CD8-positive, alpha-beta memory T cell (primary cell): ENCODE measurements at regions not wholly inside any gene's neighbourhood (a gene's known extent, or its start where the extent isn't known, plus 50 kb on each side); places are given as distances from the start of the nearest gene placed in this dataset.

Experiments
- CTCF ChIA-PET: fragments of 350-600 bp; sonication (Branson Sonifier 250); formaldehyde crosslinking; loops from one replicate; lab custom pipeline; 2021; ENCODE audit warnings: antibody characterized with exemption; lab: Charles Lee
- POLR2A ChIA-PET: fragments of 350-600 bp; sonication (Branson Sonifier 250); formaldehyde crosslinking; loops from one replicate; lab custom pipeline; 2021; ENCODE audit warnings: antibody characterized with exemption; lab: Charles Lee
- DNase-seq, 5 donors: peaks; one replicate each; pipeline versions ENCODE4 v3.0.0 to v3.0.0-alpha.2; 2020 to 2022; ENCODE audit warnings: mixed read lengths in 1 of 5
- H3K27ac ChIP-seq: one replicate; pipeline ENCODE4 v1.7.0; 2013; ENCODE audit warnings: low read depth, mild to moderate bottlenecking, low read length, moderate library complexity
- H3K27me3 ChIP-seq: 2 replicates; pipeline ENCODE4 v1.7.0; 2013; ENCODE audit warnings: low read length, mild to moderate bottlenecking; ENCODE audit not compliant: insufficient read depth, poor library complexity, severe bottlenecking
- H3K36me3 ChIP-seq: 2 replicates; pipeline ENCODE4 v1.7.0; 2013; ENCODE audit warnings: mild to moderate bottlenecking, low read length, moderate library complexity; ENCODE audit not compliant: insufficient read depth
- H3K4me1 ChIP-seq: 2 replicates; pipeline ENCODE4 v1.7.0; 2013; ENCODE audit warnings: mild to moderate bottlenecking, low read length, moderate library complexity; ENCODE audit not compliant: insufficient read depth
- H3K4me3 ChIP-seq: 2 replicates; pipeline ENCODE4 v1.7.0; 2013; ENCODE audit warnings: mild to moderate bottlenecking, low read length
- H3K9me3 ChIP-seq: 2 replicates; pipeline ENCODE4 v1.7.0; 2013; ENCODE audit warnings: mild to moderate bottlenecking, low read length
- H3K27ac Mint-ChIP-seq, 8 donors: one replicate each; pipeline ENCODE4 v1.8.0; 2020 to 2021; ENCODE audit warnings: mixed read lengths in 8 of 8, mild to moderate bottlenecking in 6 of 8, inconsistent platforms in 3 of 8, moderate library complexity in 3 of 8
- H3K27me3 Mint-ChIP-seq, 2 donors: one replicate each; pipeline ENCODE4 v1.8.0; 2020 to 2021; ENCODE audit warnings: mixed read lengths in 2 of 2, mild to moderate bottlenecking in 1 of 2, moderate library complexity in 1 of 2
- H3K36me3 Mint-ChIP-seq, 3 donors: one replicate each; pipeline ENCODE4 v1.8.0; 2020 to 2021; ENCODE audit warnings: mixed read lengths in 3 of 3, inconsistent platforms in 1 of 3, mild to moderate bottlenecking in 1 of 3
- H3K4me1 Mint-ChIP-seq, 3 donors: one replicate each; pipeline ENCODE4 v1.8.0; 2020 to 2021; ENCODE audit warnings: mixed read lengths in 3 of 3, inconsistent platforms in 1 of 3, mild to moderate bottlenecking in 1 of 3
- H3K4me3 Mint-ChIP-seq, 7 donors: one replicate each; pipeline ENCODE4 v1.8.0; 2020 to 2021; ENCODE audit warnings: mixed read lengths in 7 of 7, mild to moderate bottlenecking in 6 of 7, moderate library complexity in 4 of 7, inconsistent platforms in 2 of 7
- H3K9me3 Mint-ChIP-seq, 5 donors: one replicate each; pipeline ENCODE4 v1.8.0; 2020 to 2022; ENCODE audit warnings: mixed read lengths in 5 of 5, mild to moderate bottlenecking in 3 of 5, moderate library complexity in 2 of 5, inconsistent platforms in 1 of 5

- POLR2A ChIA-PET: no interaction called here
These were observed 223.4 kb downstream of the ICE1 start for GRCh38 chr5:5645891-5646290.

GRCh38 chr5:5645198-5645597 is 222.7 kb downstream of the ICE1 start:
- DNase-seq: no peak
- Mint-ChIP-seq H3K27ac (no peak overlapping the region), H3K4me3 (no peak overlapping the region), H3K4me1 (no peaks in the 10 kb centered on the region), H3K36me3 (no peaks in the 10 kb centered on the region), H3K9me3 (no peaks in the 10 kb centered on the region), H3K27me3 (peaks cover 3 to 9% of the 10 kb centered on the region in 2 donors)
- Histone ChIP-seq H3K9me3 (no peaks in the 10 kb centered on the region), H3K27me3 (no peaks in the 10 kb centered on the region), H3K36me3 (no peaks in the 10 kb centered on the region), H3K27ac (no peak overlapping the region), H3K4me3 (no peak overlapping the region), H3K4me1 (no peaks in the 10 kb centered on the region)
- ChIA-PET CTCF (no interaction called here), POLR2A (no interaction called here)

More at GRCh38 chr5:5645891-5646290, 223.4 kb downstream of the ICE1 start:
- Histone ChIP-seq H3K9me3 (no peaks in the 10 kb centered on the region), H3K4me3 (no peak overlapping the region), H3K4me1 (no peaks in the 10 kb centered on the region), H3K27me3 (no peaks in the 10 kb centered on the region), H3K27ac (no peak overlapping the region), H3K36me3 (no peaks in the 10 kb centered on the region)
- no peak overlapping the region for H3K4me3 Mint-ChIP-seq
- no peak overlapping the region for H3K27ac Mint-ChIP-seq
- H3K36me3 Mint-ChIP-seq: no peaks in the 10 kb centered on the region
- no peaks in the 10 kb centered on the region for H3K4me1 Mint-ChIP-seq
- peaks cover 3 to 5% of the 10 kb centered on the region in 2 donors for H3K27me3 Mint-ChIP-seq
- CTCF ChIA-PET: no interaction called here
- no peak for DNase-seq
- no peaks in the 10 kb centered on the region for H3K9me3 Mint-ChIP-seq

GRCh38 chr5:5644249-5644648 is 221.8 kb downstream of the ICE1 start:
- no peaks in the 10 kb centered on the region for H3K9me3 ChIP-seq
- H3K27me3 Mint-ChIP-seq: peaks cover 3 to 18% of the 10 kb centered on the region in 2 donors
- no peak overlapping the region for H3K4me3 Mint-ChIP-seq
- no peaks in the 10 kb centered on the region for H3K4me1 Mint-ChIP-seq
- H3K27ac Mint-ChIP-seq: no peak overlapping the region
- H3K9me3 Mint-ChIP-seq: no peaks in the 10 kb centered on the region
- no peaks in the 10 kb centered on the region for H3K36me3 Mint-ChIP-seq
- no peak overlapping the region for H3K27ac ChIP-seq
- no peaks in the 10 kb centered on the region for H3K4me1 ChIP-seq
- H3K4me3 ChIP-seq: no peak overlapping the region
- no peaks in the 10 kb centered on the region for H3K36me3 ChIP-seq
- no peaks in the 10 kb centered on the region for H3K27me3 ChIP-seq
- ChIA-PET POLR2A (no interaction called here), CTCF (no interaction called here)
- DNase-seq: no peak

GRCh38 chr5:5643481-5643880 is 221.0 kb downstream of the ICE1 start:
- H3K4me1 ChIP-seq: no peaks in the 10 kb centered on the region
- H3K4me3 ChIP-seq: no peak overlapping the region
- no peaks in the 10 kb centered on the region for H3K36me3 Mint-ChIP-seq
- no peak overlapping the region for H3K27ac ChIP-seq
- no peaks in the 10 kb centered on the region for H3K27me3 ChIP-seq
- no peaks in the 10 kb centered on the region for H3K36me3 ChIP-seq
- no peaks in the 10 kb centered on the region for H3K4me1 Mint-ChIP-seq
- H3K9me3 Mint-ChIP-seq: no peaks in the 10 kb centered on the region
- H3K27me3 Mint-ChIP-seq: peaks cover 0 to 18% of the 10 kb centered on the region in 2 donors
- POLR2A ChIA-PET: no interaction called here
- H3K9me3 ChIP-seq: no peaks in the 10 kb centered on the region
- no peak overlapping the region for H3K27ac Mint-ChIP-seq
- DNase-seq: no peak
- CTCF ChIA-PET: no interaction called here
- H3K4me3 Mint-ChIP-seq: no peak overlapping the region

GRCh38 chr5:5638211-5638610 is 215.7 kb downstream of the ICE1 start:
- Histone ChIP-seq H3K4me3 (no peak overlapping the region), H3K9me3 (no peaks in the 10 kb centered on the region), H3K27me3 (peaks cover 3% of the 10 kb centered on the region), H3K36me3 (no peaks in the 10 kb centered on the region), H3K27ac (no peak overlapping the region), H3K4me1 (no peaks in the 10 kb centered on the region)
- Mint-ChIP-seq H3K4me3 (no peak overlapping the region), H3K36me3 (no peaks in the 10 kb centered on the region), H3K27ac (no peak overlapping the region), H3K9me3 (no peaks in the 10 kb centered on the region), H3K4me1 (no peaks in the 10 kb centered on the region), H3K27me3 (peaks cover 2 to 27% of the 10 kb centered on the region in 2 donors)
- DNase-seq: no peak
- CTCF ChIA-PET: no interaction called here
- POLR2A ChIA-PET: no interaction called here

GRCh38 chr5:5637173-5637572 is 214.7 kb downstream of the ICE1 start:
- no peak for DNase-seq
- Mint-ChIP-seq H3K27me3 (peaks cover 2 to 27% of the 10 kb centered on the region in 2 donors), H3K36me3 (no peaks in the 10 kb centered on the region), H3K4me3 (no peak overlapping the region), H3K27ac (no peak overlapping the region), H3K9me3 (peaks cover 0 to 3% (median 0%) of the 10 kb centered on the region in 5 donors), H3K4me1 (no peaks in the 10 kb centered on the region)
- Histone ChIP-seq H3K9me3 (no peaks in the 10 kb centered on the region), H3K4me1 (no peaks in the 10 kb centered on the region), H3K27ac (no peak overlapping the region), H3K4me3 (no peak overlapping the region), H3K36me3 (no peaks in the 10 kb centered on the region), H3K27me3 (peaks cover 3% of the 10 kb centered on the region)
- POLR2A ChIA-PET: no interaction called here
- CTCF ChIA-PET: no interaction called here

GRCh38 chr5:5634817-5635216 is 212.3 kb downstream of the ICE1 start:
- H3K4me3 Mint-ChIP-seq: peak overlapping the region in 1 of 7 donors; percentile 4
- H3K27me3 ChIP-seq: peaks cover 3% of the 10 kb centered on the region
- no peaks in the 10 kb centered on the region for H3K36me3 Mint-ChIP-seq
- no peaks in the 10 kb centered on the region for H3K4me1 ChIP-seq
- no peaks in the 10 kb centered on the region for H3K9me3 ChIP-seq
- no peak overlapping the region for H3K4me3 ChIP-seq
- ChIA-PET POLR2A (no interaction called here), CTCF (no interaction called here)
- peaks cover 2 to 14% of the 10 kb centered on the region in 2 donors for H3K27me3 Mint-ChIP-seq
- no peak for DNase-seq
- no peaks in the 10 kb centered on the region for H3K4me1 Mint-ChIP-seq
- no peaks in the 10 kb centered on the region for H3K36me3 ChIP-seq
- no peak overlapping the region for H3K27ac ChIP-seq
- no peak overlapping the region for H3K27ac Mint-ChIP-seq
- H3K9me3 Mint-ChIP-seq: peaks cover 0 to 3% (median 0%) of the 10 kb centered on the region in 5 donors

- H3K27ac ChIP-seq: no peak overlapping the region
- Mint-ChIP-seq H3K27me3 (peaks cover 2 to 9% of the 10 kb centered on the region in 2 donors), H3K27ac (no peak overlapping the region), H3K4me3 (no peak overlapping the region), H3K4me1 (no peaks in the 10 kb centered on the region), H3K36me3 (no peaks in the 10 kb centered on the region), H3K9me3 (peaks cover 0 to 3% (median 0%) of the 10 kb centered on the region in 5 donors)
- peaks cover 3% of the 10 kb centered on the region for H3K27me3 ChIP-seq
- H3K36me3 ChIP-seq: no peaks in the 10 kb centered on the region
- ChIA-PET POLR2A (no interaction called here), CTCF (no interaction called here)
- H3K4me1 ChIP-seq: no peaks in the 10 kb centered on the region
- H3K4me3 ChIP-seq: no peak overlapping the region
- H3K9me3 ChIP-seq: no peaks in the 10 kb centered on the region
- no peak for DNase-seq
These were observed 211.1 kb downstream of the ICE1 start for GRCh38 chr5:5633579-5633978.

- H3K27ac Mint-ChIP-seq: no peak overlapping the region
These were observed 210.2 kb downstream of the ICE1 start for GRCh38 chr5:5632678-5633077.

More at GRCh38 chr5:5632678-5633077, 210.2 kb downstream of the ICE1 start:
- H3K4me1 ChIP-seq: no peaks in the 10 kb centered on the region
- ChIA-PET CTCF (no interaction called here), POLR2A (no interaction called here)
- no peak for DNase-seq
- H3K4me1 Mint-ChIP-seq: no peaks in the 10 kb centered on the region
- H3K4me3 ChIP-seq: no peak overlapping the region
- no peaks in the 10 kb centered on the region for H3K36me3 Mint-ChIP-seq
- no peak overlapping the region for H3K27ac ChIP-seq
- H3K27me3 ChIP-seq: no peaks in the 10 kb centered on the region
- H3K9me3 ChIP-seq: no peaks in the 10 kb centered on the region
- peaks cover 2 to 5% of the 10 kb centered on the region in 2 donors for H3K27me3 Mint-ChIP-seq
- H3K9me3 Mint-ChIP-seq: peaks cover 0 to 3% (median 0%) of the 10 kb centered on the region in 5 donors
- H3K4me3 Mint-ChIP-seq: no peak overlapping the region
- no peaks in the 10 kb centered on the region for H3K36me3 ChIP-seq
